WTC11 (cell line): ENCODE measurements at regions not wholly inside any gene's neighbourhood (a gene's known extent, or its start where the extent isn't known, plus 50 kb on each side); places are given as distances from the start of the nearest gene placed in this dataset.

Experiments
- ATAC-seq: fragments of 200-7000 bp; cut with Tn5 transposase; 2 replicates; pipeline ENCODE4 v1.10.0; 2021; ENCODE audit warnings: mild to moderate bottlenecking, moderate library complexity
- CTCF ChIA-PET: fragments of 300-600 bp; sonication (Branson Sonifier 250); formaldehyde crosslinking; loops from one replicate; lab custom pipeline; 2021; ENCODE audit warnings: antibody characterized with exemption; lab: Charles Lee
- POLR2A ChIA-PET: fragments of 350-600 bp; sonication (Branson Sonifier 250); formaldehyde crosslinking; loops from one replicate; lab custom pipeline; 2021; ENCODE audit warnings: antibody characterized with exemption; lab: Charles Lee
- DNase-seq: peaks from one replicate; pipeline ENCODE4 v3.0.0; 2021; ENCODE audit warnings: low spot score
- H3K27ac Mint-ChIP-seq: 2 replicates; pipeline ENCODE4 v1.8.0; 2021; ENCODE audit warnings: mixed read lengths
- H3K27me3 Mint-ChIP-seq: 2 replicates; pipeline ENCODE4 v1.8.0; 2021; ENCODE audit warnings: low read depth, mild to moderate bottlenecking, moderate library complexity, mixed read lengths
- H3K36me3 Mint-ChIP-seq: 2 replicates; pipeline ENCODE4 v1.8.0; 2021; ENCODE audit warnings: mixed read lengths
- H3K4me1 Mint-ChIP-seq: 2 replicates; pipeline ENCODE4 v1.8.0; 2022; ENCODE audit warnings: mixed read lengths
- H3K4me3 Mint-ChIP-seq: 2 replicates; pipeline ENCODE4 v1.8.0; 2021; ENCODE audit warnings: mild to moderate bottlenecking, moderate library complexity, mixed read lengths
- H3K9me3 Mint-ChIP-seq: 2 replicates; pipeline ENCODE4 v1.8.0; 2021; ENCODE audit warnings: mixed read lengths
- ESRRA ChIP-seq: sonication (generic); formaldehyde crosslinking; IDR thresholded peaks from 2 replicates; pipeline ENCODE4 v1.8.1; 2022; ENCODE audit warnings: mild to moderate bottlenecking, missing genetic modification reagents, borderline replicate concordance
- SMAD3 ChIP-seq: sonication (generic); formaldehyde crosslinking; IDR thresholded peaks from 2 replicates; pipeline ENCODE4 v1.8.0; 2022; ENCODE audit warnings: missing genetic modification reagents, mild to moderate bottlenecking, borderline replicate concordance
- STAT6 ChIP-seq: sonication (generic); formaldehyde crosslinking; conservative IDR thresholded peaks from 2 replicates; pipeline ENCODE4 v1.8.1; 2023; ENCODE audit warnings: mild to moderate bottlenecking, low read depth, missing genetic modification reagents, moderate library complexity
- ZBTB21 ChIP-seq: sonication (generic); formaldehyde crosslinking; IDR thresholded peaks from 2 replicates; pipeline ENCODE4 v1.8.1; 2023; ENCODE audit warnings: mild to moderate bottlenecking, missing genetic modification reagents, borderline replicate concordance
- ZNF263 ChIP-seq: sonication (generic); formaldehyde crosslinking; IDR thresholded peaks from 2 replicates; pipeline ENCODE4 v1.8.1; 2022; ENCODE audit warnings: low read depth, mild to moderate bottlenecking, moderate library complexity, missing genetic modification reagents
- ZNF396 ChIP-seq: fragments of 250-450 bp; sonication (Bioruptor Pico); IDR thresholded peaks from 2 replicates; pipeline ENCODE4 v1.8.0; 2021; ENCODE audit warnings: mild to moderate bottlenecking, moderate library complexity, borderline replicate concordance
- ZNF423 ChIP-seq: fragments of 250-450 bp; sonication (Bioruptor Pico); IDR thresholded peaks from 2 replicates; pipeline ENCODE4 v2.1.2; 2022; ENCODE audit warnings: mild to moderate bottlenecking, moderate library complexity
- TF ChIP-seq, protein P1 (sequence below): sonication (generic); formaldehyde crosslinking; IDR thresholded peaks from 2 replicates; pipeline ENCODE4 v1.8.1; 2023; ENCODE audit warnings: mild to moderate bottlenecking, moderate library complexity, missing genetic modification reagents
- TF ChIP-seq, protein P2 (sequence below): fragments of 250-450 bp; sonication (Bioruptor Pico); IDR thresholded peaks from 2 replicates; pipeline ENCODE4 v1.9.0; 2021; ENCODE audit warnings: mild to moderate bottlenecking
- TF ChIP-seq, protein P3 (sequence below): sonication (generic); formaldehyde crosslinking; IDR thresholded peaks from 2 replicates; pipeline ENCODE4 v1.8.1; 2022; ENCODE audit warnings: low read depth, missing genetic modification reagents, borderline replicate concordance
- TF ChIP-seq, protein P4 (sequence below): sonication (generic); formaldehyde crosslinking; IDR thresholded peaks from 2 replicates; pipeline ENCODE4 v1.8.0; 2022; ENCODE audit warnings: mild to moderate bottlenecking, missing genetic modification reagents
- TF ChIP-seq, protein P5 (sequence below): sonication (generic); formaldehyde crosslinking; conservative IDR thresholded peaks from 2 replicates; pipeline ENCODE4 v1.8.1; 2022; ENCODE audit warnings: mild to moderate bottlenecking, missing genetic modification reagents
- TF ChIP-seq, protein P6 (sequence below): sonication (generic); formaldehyde crosslinking; IDR thresholded peaks from 2 replicates; pipeline ENCODE4 v1.8.1; 2022; ENCODE audit warnings: mild to moderate bottlenecking, missing genetic modification reagents, moderate library complexity, borderline replicate concordance

DNA sequence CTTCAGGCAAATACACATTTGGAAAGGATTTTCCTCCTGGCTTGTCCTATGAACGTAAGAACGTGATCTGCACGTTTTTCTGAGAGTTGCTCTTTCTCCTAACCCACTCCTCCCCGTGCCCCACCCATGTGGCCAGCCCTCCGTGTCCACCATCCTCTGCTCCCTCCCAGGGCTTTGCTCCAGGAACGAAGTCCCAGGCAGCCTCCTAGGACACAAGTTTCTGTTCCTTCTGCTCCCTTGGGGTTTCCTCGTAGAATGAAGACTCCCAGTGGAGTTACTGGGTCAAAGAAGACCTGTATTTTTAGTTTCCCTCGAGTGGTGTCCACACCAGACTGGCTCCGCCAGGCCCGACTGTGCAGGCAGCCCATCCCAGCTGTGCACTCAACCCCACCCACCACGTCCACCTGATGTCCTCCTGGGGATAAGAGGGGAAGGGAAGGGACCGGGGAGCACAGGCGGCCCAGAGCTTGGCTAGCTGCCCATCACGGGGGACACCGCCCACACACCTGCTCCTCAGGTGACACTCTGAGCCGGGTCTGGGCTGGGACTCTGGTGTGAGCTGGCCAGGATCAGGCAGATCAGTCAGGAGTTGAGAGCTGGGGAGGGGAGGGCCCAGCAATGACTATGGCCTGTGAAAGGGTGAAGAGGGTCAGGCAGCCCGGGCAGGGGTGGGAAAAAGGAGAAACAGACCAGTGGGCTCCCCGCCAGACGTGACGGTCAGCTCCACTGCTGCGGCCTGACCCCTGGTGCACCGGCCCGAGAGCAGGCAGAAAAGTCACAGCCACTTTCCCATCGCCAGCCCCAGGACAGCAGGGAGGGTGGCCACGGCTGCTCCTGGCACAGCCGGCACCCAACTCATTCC, 54.3 kb upstream of the PPP2R2D start:
- Mint-ChIP-seq H3K36me3 (no peaks in the 10 kb centered on the region), H3K27ac (no peak overlapping the region), H3K4me1 (no peaks in the 10 kb centered on the region)
- TF ChIP-seq, protein P1, sequence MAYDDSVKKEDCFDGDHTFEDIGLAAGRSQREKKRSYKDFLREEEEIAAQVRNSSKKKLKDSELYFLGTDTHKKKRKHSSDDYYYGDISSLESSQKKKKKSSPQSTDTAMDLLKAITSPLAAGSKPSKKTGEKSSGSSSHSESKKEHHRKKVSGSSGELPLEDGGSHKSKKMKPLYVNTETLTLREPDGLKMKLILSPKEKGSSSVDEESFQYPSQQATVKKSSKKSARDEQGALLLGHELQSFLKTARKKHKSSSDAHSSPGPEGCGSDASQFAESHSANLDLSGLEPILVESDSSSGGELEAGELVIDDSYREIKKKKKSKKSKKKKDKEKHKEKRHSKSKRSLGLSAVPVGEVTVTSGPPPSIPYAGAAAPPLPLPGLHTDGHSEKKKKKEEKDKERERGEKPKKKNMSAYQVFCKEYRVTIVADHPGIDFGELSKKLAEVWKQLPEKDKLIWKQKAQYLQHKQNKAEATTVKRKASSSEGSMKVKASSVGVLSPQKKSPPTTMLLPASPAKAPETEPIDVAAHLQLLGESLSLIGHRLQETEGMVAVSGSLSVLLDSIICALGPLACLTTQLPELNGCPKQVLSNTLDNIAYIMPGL (CRISPR knock-in tag) = no peak
- TF ChIP-seq ZNF263 (CRISPR knock-in tag) = no peak
- TF ChIP-seq ESRRA = no peak
- TF ChIP-seq, protein P2, sequence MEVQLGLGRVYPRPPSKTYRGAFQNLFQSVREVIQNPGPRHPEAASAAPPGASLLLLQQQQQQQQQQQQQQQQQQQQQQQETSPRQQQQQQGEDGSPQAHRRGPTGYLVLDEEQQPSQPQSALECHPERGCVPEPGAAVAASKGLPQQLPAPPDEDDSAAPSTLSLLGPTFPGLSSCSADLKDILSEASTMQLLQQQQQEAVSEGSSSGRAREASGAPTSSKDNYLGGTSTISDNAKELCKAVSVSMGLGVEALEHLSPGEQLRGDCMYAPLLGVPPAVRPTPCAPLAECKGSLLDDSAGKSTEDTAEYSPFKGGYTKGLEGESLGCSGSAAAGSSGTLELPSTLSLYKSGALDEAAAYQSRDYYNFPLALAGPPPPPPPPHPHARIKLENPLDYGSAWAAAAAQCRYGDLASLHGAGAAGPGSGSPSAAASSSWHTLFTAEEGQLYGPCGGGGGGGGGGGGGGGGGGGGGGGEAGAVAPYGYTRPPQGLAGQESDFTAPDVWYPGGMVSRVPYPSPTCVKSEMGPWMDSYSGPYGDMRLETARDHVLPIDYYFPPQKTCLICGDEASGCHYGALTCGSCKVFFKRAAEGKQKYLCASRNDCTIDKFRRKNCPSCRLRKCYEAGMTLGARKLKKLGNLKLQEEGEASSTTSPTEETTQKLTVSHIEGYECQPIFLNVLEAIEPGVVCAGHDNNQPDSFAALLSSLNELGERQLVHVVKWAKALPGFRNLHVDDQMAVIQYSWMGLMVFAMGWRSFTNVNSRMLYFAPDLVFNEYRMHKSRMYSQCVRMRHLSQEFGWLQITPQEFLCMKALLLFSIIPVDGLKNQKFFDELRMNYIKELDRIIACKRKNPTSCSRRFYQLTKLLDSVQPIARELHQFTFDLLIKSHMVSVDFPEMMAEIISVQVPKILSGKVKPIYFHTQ = no peak
- TF ChIP-seq, all 79 proteins: peak for 0
- POLR2A ChIA-PET = no interaction called here
- Mint-ChIP-seq H3K9me3 (peaks cover 4% of the 10 kb centered on the region; the same call in 1 of the 2 replicates), H3K4me3 (no peak overlapping the region), H3K27me3 (no peaks in the 10 kb centered on the region)
- no peak for DNase-seq
- CTCF ChIA-PET = interaction anchor here (1.0 kb wide), 1 partner anchor 15 kb away, joined by 3 read pairs; no protein-coding TSS in a partner anchor
- ATAC-seq = no peak

- Mint-ChIP-seq H3K4me1 (no peaks in the 10 kb centered on the region), H3K9me3 (peaks cover 4% of the 10 kb centered on the region; the same call in 1 of the 2 replicates), H3K36me3 (no peaks in the 10 kb centered on the region), H3K4me3 (no peak overlapping the region), H3K27me3 (no peaks in the 10 kb centered on the region), H3K27ac (no peak overlapping the region)
- no peak for TF ChIP-seq STAT6 (CRISPR knock-in tag)
- TF ChIP-seq, protein P3, sequence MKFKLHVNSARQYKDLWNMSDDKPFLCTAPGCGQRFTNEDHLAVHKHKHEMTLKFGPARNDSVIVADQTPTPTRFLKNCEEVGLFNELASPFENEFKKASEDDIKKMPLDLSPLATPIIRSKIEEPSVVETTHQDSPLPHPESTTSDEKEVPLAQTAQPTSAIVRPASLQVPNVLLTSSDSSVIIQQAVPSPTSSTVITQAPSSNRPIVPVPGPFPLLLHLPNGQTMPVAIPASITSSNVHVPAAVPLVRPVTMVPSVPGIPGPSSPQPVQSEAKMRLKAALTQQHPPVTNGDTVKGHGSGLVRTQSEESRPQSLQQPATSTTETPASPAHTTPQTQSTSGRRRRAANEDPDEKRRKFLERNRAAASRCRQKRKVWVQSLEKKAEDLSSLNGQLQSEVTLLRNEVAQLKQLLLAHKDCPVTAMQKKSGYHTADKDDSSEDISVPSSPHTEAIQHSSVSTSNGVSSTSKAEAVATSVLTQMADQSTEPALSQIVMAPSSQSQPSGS = no peak
- ChIA-PET CTCF (no interaction called here), POLR2A (no interaction called here)
- no peak for ATAC-seq
- no peak for DNase-seq
Observed at GRCh38 chr10:131847241-131847783, 53.5 kb upstream of the PPP2R2D start.

DNA sequence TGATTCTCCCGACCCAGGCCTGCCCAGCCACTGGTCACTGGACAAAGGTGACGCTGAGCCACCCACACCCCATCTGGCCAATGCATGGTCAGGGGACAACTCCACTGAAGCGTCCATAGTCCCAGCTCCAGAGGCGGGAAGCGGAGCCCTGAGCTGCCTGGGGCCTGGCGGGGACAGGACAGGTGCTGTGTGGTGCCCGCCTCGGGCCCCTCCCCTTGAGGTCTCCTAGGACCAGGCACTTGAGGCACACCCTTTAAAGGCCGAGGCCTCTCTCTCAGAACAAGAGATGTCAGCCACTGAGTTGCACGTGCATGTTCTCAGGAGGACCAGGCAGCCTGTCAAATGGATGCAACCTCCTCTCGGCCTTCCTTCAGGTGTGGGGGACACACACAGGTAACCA, 52.5 kb upstream of the PPP2R2D start:
- Mint-ChIP-seq H3K9me3 (peaks cover 4% of the 10 kb centered on the region; the same call in 1 of the 2 replicates), H3K36me3 (no peaks in the 10 kb centered on the region), H3K4me1 (no peaks in the 10 kb centered on the region), H3K27ac (no peak overlapping the region), H3K27me3 (no peaks in the 10 kb centered on the region), H3K4me3 (no peak overlapping the region)
- ChIA-PET POLR2A (no interaction called here), CTCF (no interaction called here)
- ATAC-seq = no peak
- DNase-seq = no peak
- TF ChIP-seq, protein P2 = no peak
- TF ChIP-seq SMAD3 (no peak), ZBTB21 (CRISPR knock-in tag) (no peak), ZNF396 (CRISPR knock-in tag) (no peak), ZNF423 (CRISPR knock-in tag) (no peak)
- TF ChIP-seq, protein P4, sequence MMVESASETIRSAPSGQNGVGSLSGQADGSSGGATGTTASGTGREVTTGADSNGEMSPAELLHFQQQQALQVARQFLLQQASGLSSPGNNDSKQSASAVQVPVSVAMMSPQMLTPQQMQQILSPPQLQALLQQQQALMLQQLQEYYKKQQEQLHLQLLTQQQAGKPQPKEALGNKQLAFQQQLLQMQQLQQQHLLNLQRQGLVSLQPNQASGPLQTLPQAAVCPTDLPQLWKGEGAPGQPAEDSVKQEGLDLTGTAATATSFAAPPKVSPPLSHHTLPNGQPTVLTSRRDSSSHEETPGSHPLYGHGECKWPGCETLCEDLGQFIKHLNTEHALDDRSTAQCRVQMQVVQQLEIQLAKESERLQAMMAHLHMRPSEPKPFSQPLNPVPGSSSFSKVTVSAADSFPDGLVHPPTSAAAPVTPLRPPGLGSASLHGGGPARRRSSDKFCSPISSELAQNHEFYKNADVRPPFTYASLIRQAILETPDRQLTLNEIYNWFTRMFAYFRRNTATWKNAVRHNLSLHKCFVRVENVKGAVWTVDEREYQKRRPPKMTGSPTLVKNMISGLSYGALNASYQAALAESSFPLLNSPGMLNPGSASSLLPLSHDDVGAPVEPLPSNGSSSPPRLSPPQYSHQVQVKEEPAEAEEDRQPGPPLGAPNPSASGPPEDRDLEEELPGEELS (CRISPR knock-in tag) = no peak
- TF ChIP-seq, protein P5, sequence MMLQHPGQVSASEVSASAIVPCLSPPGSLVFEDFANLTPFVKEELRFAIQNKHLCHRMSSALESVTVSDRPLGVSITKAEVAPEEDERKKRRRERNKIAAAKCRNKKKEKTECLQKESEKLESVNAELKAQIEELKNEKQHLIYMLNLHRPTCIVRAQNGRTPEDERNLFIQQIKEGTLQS = no peak
- TF ChIP-seq, protein P6, sequence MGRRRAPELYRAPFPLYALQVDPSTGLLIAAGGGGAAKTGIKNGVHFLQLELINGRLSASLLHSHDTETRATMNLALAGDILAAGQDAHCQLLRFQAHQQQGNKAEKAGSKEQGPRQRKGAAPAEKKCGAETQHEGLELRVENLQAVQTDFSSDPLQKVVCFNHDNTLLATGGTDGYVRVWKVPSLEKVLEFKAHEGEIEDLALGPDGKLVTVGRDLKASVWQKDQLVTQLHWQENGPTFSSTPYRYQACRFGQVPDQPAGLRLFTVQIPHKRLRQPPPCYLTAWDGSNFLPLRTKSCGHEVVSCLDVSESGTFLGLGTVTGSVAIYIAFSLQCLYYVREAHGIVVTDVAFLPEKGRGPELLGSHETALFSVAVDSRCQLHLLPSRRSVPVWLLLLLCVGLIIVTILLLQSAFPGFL (CRISPR knock-in tag) = no peak
